ENCODE measurements at regions not wholly inside any gene's neighbourhood (a gene's known extent, or its start where the extent isn't known, plus 50 kb on each side); places are given as distances from the start of the nearest gene placed in this dataset.

GRCh38 chr4:18291981-18292380 lies 270.4 kb upstream of the LCORL start:
- Histone ChIP-seq H2AFZ (ENCODE audit: low read length) (no peak overlapping the region), H3K9me3 (ENCODE audit: low read length) (no peaks in the 10 kb centered on the region), H3K4me1 (ENCODE audit: insufficient read depth, low read length) (no peaks in the 10 kb centered on the region), H3K9ac (ENCODE audit: insufficient read depth, low read depth, low read length) (no peak overlapping the region), H3K27me3 (ENCODE audit: control insufficient read depth in 1 of 2, insufficient read depth in 2 of 2, low read length in 2 of 2) (no peaks in the 10 kb centered on the region), H3K36me3 (replicated peaks in 1 of 2; ENCODE audit: control insufficient read depth in 1 of 2, insufficient read depth in 2 of 2, low read length in 2 of 2) (no peaks in the 10 kb centered on the region), H4K20me1 (ENCODE audit: insufficient read depth, low read length) (no peaks in the 10 kb centered on the region), H3K4me3 (replicated peaks in 1 of 3; ENCODE audit: insufficient read depth in 1 of 3, low read depth in 2 of 3, low read length in 3 of 3) (no peak overlapping the region), H3K79me2 (ENCODE audit: insufficient read depth, low read length) (no peaks in the 10 kb centered on the region), H3K27ac (ENCODE audit: extremely low read length, insufficient read depth, low read length) (no peak overlapping the region), H3K4me2 (ENCODE audit: low read depth, low read length) (no peak overlapping the region)
- no TSS peak for BruUV-seq (replicated peaks)
- TF ChIP-seq ARID3A (IDR thresholded peaks at IDR 0.05; ENCODE audit: low read depth, low read length) = no peak
- TF ChIP-seq MYNN (CRISPR knock-in tag; IDR thresholded peaks at IDR 0.05; ENCODE audit: low read depth) = no peak
- no peak for TF ChIP-seq ZBTB44 (CRISPR knock-in tag; IDR thresholded peaks at IDR 0.05)
- no peak for TF ChIP-seq ZC3H4 (CRISPR knock-in tag; IDR thresholded peaks at IDR 0.05; ENCODE audit: borderline replicate concordance)
- no peak for TF ChIP-seq ZNF605 (CRISPR knock-in tag; IDR thresholded peaks at IDR 0.05)
- TF ChIP-seq CSRNP2 (CRISPR knock-in tag; conservative IDR thresholded peaks at IDR 0.05; ENCODE audit: low read depth) = no peak
- ATAC-seq = no peak
- no peak for FAIRE-seq
- 5% methylated on average over 2 of the region's 2 CpGs for WGBS (ENCODE audit: low lambda C conversion rate)
- POLR2A ChIA-PET = no interaction called here
- intact Hi-C loops (cut with micrococcal nuclease; ENCODE audit: unreplicated experiment) = no loop called here
- CTCF ChIA-PET (ENCODE audit: low intra/inter-chr PET ratio, low total read pairs) = no interaction called here
- no peak for DNase-seq (ENCODE audit: low spot score)
- in situ Hi-C loops (cut with HindIII; ENCODE audit: extremely low pct_ligation_motif_present, low pct_unique_long_range_greater_than_20kb) = no loop called here

Measured in HepG2 (cell line).